OCI-LY3 (cell line): ENCODE measurements at regions not wholly inside any gene's neighbourhood (a gene's known extent, or its start where the extent isn't known, plus 50 kb on each side); places are given as distances from the start of the nearest gene placed in this dataset.

ENCODE experiments used
- CTCF ChIP-seq: fragments of 200-600, 300-600 bp; sonication (generic); IDR thresholded peaks from 2 replicates; pipeline ENCODE4 v1.5.1; 2014; ENCODE audit warnings: antibody characterized with exemption, low read length, low read depth
- EZH2phosphoT487 ChIP-seq: fragments of 200-600 bp; shearing (Covaris generic); IDR thresholded peaks from 2 replicates; pipeline ENCODE4 v1.6.1; 2018; ENCODE audit warnings: antibody characterized with exemption, mixed run types, low read depth

- TF ChIP-seq CTCF = no peak
- no peak for TF ChIP-seq EZH2phosphoT487
Measured at GRCh38 chr14:58981840-58982239, 206.6 kb upstream of the DAAM1 start.
